Neural cell (in vitro differentiated cells): ENCODE measurements at regions not wholly inside any gene's neighbourhood (a gene's known extent, or its start where the extent isn't known, plus 50 kb on each side); places are given as distances from the start of the nearest gene placed in this dataset.

Experiments
- POLR2AphosphoS5 ChIP-seq: IDR thresholded peaks from 2 replicates; pipeline ENCODE4 v1.6.1; 2012
- TF ChIP-seq, protein P1 (sequence below): IDR thresholded peaks from 2 replicates; pipeline ENCODE4 v1.6.1; 2012; ENCODE audit warnings: borderline replicate concordance

DNA sequence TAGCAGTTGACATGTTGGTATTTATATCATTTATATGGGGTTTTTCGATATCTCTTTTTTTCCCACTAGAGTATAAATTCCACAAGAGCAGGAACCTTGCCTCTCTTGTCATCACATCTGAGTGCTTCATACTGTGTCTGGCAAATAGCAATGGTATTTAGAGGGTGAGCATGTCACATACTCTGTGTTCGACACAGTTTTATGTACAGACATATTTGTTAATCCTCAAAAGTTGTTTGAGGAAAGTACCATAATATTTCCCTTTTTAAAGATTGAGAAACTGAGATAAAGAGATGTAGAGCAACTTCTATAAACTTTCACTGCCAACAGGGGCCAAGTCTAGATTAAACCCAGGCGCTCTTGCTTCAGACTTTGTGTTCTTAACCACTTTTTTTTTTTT, 324.6 kb upstream of the PDGFD start:
- no peak for TF ChIP-seq POLR2AphosphoS5
- TF ChIP-seq, protein P1, sequence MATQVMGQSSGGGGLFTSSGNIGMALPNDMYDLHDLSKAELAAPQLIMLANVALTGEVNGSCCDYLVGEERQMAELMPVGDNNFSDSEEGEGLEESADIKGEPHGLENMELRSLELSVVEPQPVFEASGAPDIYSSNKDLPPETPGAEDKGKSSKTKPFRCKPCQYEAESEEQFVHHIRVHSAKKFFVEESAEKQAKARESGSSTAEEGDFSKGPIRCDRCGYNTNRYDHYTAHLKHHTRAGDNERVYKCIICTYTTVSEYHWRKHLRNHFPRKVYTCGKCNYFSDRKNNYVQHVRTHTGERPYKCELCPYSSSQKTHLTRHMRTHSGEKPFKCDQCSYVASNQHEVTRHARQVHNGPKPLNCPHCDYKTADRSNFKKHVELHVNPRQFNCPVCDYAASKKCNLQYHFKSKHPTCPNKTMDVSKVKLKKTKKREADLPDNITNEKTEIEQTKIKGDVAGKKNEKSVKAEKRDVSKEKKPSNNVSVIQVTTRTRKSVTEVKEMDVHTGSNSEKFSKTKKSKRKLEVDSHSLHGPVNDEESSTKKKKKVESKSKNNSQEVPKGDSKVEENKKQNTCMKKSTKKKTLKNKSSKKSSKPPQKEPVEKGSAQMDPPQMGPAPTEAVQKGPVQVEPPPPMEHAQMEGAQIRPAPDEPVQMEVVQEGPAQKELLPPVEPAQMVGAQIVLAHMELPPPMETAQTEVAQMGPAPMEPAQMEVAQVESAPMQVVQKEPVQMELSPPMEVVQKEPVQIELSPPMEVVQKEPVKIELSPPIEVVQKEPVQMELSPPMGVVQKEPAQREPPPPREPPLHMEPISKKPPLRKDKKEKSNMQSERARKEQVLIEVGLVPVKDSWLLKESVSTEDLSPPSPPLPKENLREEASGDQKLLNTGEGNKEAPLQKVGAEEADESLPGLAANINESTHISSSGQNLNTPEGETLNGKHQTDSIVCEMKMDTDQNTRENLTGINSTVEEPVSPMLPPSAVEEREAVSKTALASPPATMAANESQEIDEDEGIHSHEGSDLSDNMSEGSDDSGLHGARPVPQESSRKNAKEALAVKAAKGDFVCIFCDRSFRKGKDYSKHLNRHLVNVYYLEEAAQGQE: no peak
